ENCODE measurements at regions not wholly inside any gene's neighbourhood (a gene's known extent, or its start where the extent isn't known, plus 50 kb on each side); places are given as distances from the start of the nearest gene placed in this dataset.

GRCh38 chr13:97135883-97136282 lies 86.2 kb upstream of the MBNL2 start:
- H3K27me3 ChIP-seq (ENCODE audit: control insufficient read depth, insufficient read depth, low read length): peaks cover 7% of the 10 kb centered on the region
- H3K27ac ChIP-seq (ENCODE audit: low read depth, low read length): no peak overlapping the region
- no peak overlapping the region for H3K4me3 ChIP-seq (ENCODE audit: low read depth, low read length)
- H3K9ac ChIP-seq (ENCODE audit: low read depth, low read length): no peak overlapping the region
- H3K36me3 ChIP-seq (ENCODE audit: control insufficient read depth, insufficient read depth, low read length): no peaks in the 10 kb centered on the region
- peaks cover 5% of the 10 kb centered on the region; the same call in 1 of the 2 replicates for H3K4me1 ChIP-seq (ENCODE audit: control insufficient read depth, insufficient read depth, low read length)
- no peaks in the 10 kb centered on the region for H3K9me3 ChIP-seq (ENCODE audit: control insufficient read depth, insufficient read depth, low read length)

- H3K36me3 ChIP-seq (ENCODE audit: control insufficient read depth, insufficient read depth, low read length): no peaks in the 10 kb centered on the region
- peaks cover 10% of the 10 kb centered on the region for H3K4me1 ChIP-seq (ENCODE audit: control insufficient read depth, insufficient read depth, low read length)
- H3K27me3 ChIP-seq (ENCODE audit: control insufficient read depth, insufficient read depth, low read length): peaks cover 12% of the 10 kb centered on the region
- no peak overlapping the region for H3K27ac ChIP-seq (ENCODE audit: low read depth, low read length)
- H3K9ac ChIP-seq (ENCODE audit: low read depth, low read length): no peak overlapping the region
- H3K4me3 ChIP-seq (ENCODE audit: low read depth, low read length): no peak overlapping the region
- H3K9me3 ChIP-seq (ENCODE audit: control insufficient read depth, insufficient read depth, low read length): no peaks in the 10 kb centered on the region
Observed at GRCh38 chr13:97136418-97136817, 85.7 kb upstream of the MBNL2 start.

- no peak overlapping the region for H3K4me3 ChIP-seq (ENCODE audit: low read depth, low read length)
- peaks cover 23% of the 10 kb centered on the region for H3K4me1 ChIP-seq (ENCODE audit: control insufficient read depth, insufficient read depth, low read length)
- H3K9me3 ChIP-seq (ENCODE audit: control insufficient read depth, insufficient read depth, low read length): no peaks in the 10 kb centered on the region
- no peaks in the 10 kb centered on the region for H3K36me3 ChIP-seq (ENCODE audit: control insufficient read depth, insufficient read depth, low read length)
- H3K27ac ChIP-seq (ENCODE audit: low read depth, low read length): no peak overlapping the region
- peaks cover 33% of the 10 kb centered on the region for H3K27me3 ChIP-seq (ENCODE audit: control insufficient read depth, insufficient read depth, low read length)
- no peak overlapping the region for H3K9ac ChIP-seq (ENCODE audit: low read depth, low read length)
Observed at GRCh38 chr13:97139691-97140090, 82.4 kb upstream of the MBNL2 start.

GRCh38 chr13:97140131-97140530 lies 82.0 kb upstream of the MBNL2 start:
- H3K36me3 ChIP-seq (ENCODE audit: control insufficient read depth, insufficient read depth, low read length): no peaks in the 10 kb centered on the region
- H3K9ac ChIP-seq (ENCODE audit: low read depth, low read length): no peak overlapping the region
- no peak overlapping the region for H3K4me3 ChIP-seq (ENCODE audit: low read depth, low read length)
- peaks cover 23% of the 10 kb centered on the region for H3K4me1 ChIP-seq (ENCODE audit: control insufficient read depth, insufficient read depth, low read length)
- H3K9me3 ChIP-seq (ENCODE audit: control insufficient read depth, insufficient read depth, low read length): no peaks in the 10 kb centered on the region
- H3K27ac ChIP-seq (ENCODE audit: low read depth, low read length): no peak overlapping the region
- H3K27me3 ChIP-seq (ENCODE audit: control insufficient read depth, insufficient read depth, low read length): peaks cover 33% of the 10 kb centered on the region

GRCh38 chr13:97140611-97141010 lies 81.5 kb upstream of the MBNL2 start:
- H3K4me3 ChIP-seq (ENCODE audit: low read depth, low read length): no peak overlapping the region

GRCh38 chr13:97141097-97141496 lies 81.0 kb upstream of the MBNL2 start:
- peaks cover 33% of the 10 kb centered on the region for H3K27me3 ChIP-seq (ENCODE audit: control insufficient read depth, insufficient read depth, low read length)
- H3K9ac ChIP-seq (ENCODE audit: low read depth, low read length): no peak overlapping the region
- peaks cover 23% of the 10 kb centered on the region for H3K4me1 ChIP-seq (ENCODE audit: control insufficient read depth, insufficient read depth, low read length)
- H3K9me3 ChIP-seq (ENCODE audit: control insufficient read depth, insufficient read depth, low read length): no peaks in the 10 kb centered on the region
- peak overlapping the region; percentile 12; the same call in 1 of the 2 replicates for H3K4me3 ChIP-seq (ENCODE audit: low read depth, low read length)
- no peaks in the 10 kb centered on the region for H3K36me3 ChIP-seq (ENCODE audit: control insufficient read depth, insufficient read depth, low read length)
- H3K27ac ChIP-seq (ENCODE audit: low read depth, low read length): peak overlapping the region; percentile 44

More at GRCh38 chr13:97140611-97141010, 81.5 kb upstream of the MBNL2 start:
- Histone ChIP-seq H3K9me3 (ENCODE audit: control insufficient read depth, insufficient read depth, low read length) (no peaks in the 10 kb centered on the region), H3K27me3 (ENCODE audit: control insufficient read depth, insufficient read depth, low read length) (peaks cover 33% of the 10 kb centered on the region), H3K9ac (ENCODE audit: low read depth, low read length) (no peak overlapping the region), H3K36me3 (ENCODE audit: control insufficient read depth, insufficient read depth, low read length) (no peaks in the 10 kb centered on the region), H3K4me1 (ENCODE audit: control insufficient read depth, insufficient read depth, low read length) (peaks cover 23% of the 10 kb centered on the region), H3K27ac (ENCODE audit: low read depth, low read length) (no peak overlapping the region)

GRCh38 chr13:97141564-97142005 lies 80.5 kb upstream of the MBNL2 start:
- Histone ChIP-seq H3K27ac (ENCODE audit: low read depth, low read length) (peak overlapping the region; percentile 69), H3K36me3 (ENCODE audit: control insufficient read depth, insufficient read depth, low read length) (no peaks in the 10 kb centered on the region), H3K4me3 (ENCODE audit: low read depth, low read length) (peak overlapping the region; percentile 12; the same call in 1 of the 2 replicates), H3K9ac (ENCODE audit: low read depth, low read length) (no peak overlapping the region), H3K27me3 (ENCODE audit: control insufficient read depth, insufficient read depth, low read length) (peaks cover 33% of the 10 kb centered on the region), H3K4me1 (ENCODE audit: control insufficient read depth, insufficient read depth, low read length) (peaks cover 23% of the 10 kb centered on the region), H3K9me3 (ENCODE audit: control insufficient read depth, insufficient read depth, low read length) (no peaks in the 10 kb centered on the region)

- H3K9me3 ChIP-seq (ENCODE audit: control insufficient read depth, insufficient read depth, low read length): no peaks in the 10 kb centered on the region
- no peaks in the 10 kb centered on the region for H3K36me3 ChIP-seq (ENCODE audit: control insufficient read depth, insufficient read depth, low read length)
- H3K4me3 ChIP-seq (ENCODE audit: low read depth, low read length): no peak overlapping the region
- peaks cover 33% of the 10 kb centered on the region for H3K27me3 ChIP-seq (ENCODE audit: control insufficient read depth, insufficient read depth, low read length)
- H3K27ac ChIP-seq (ENCODE audit: low read depth, low read length): no peak overlapping the region
- peaks cover 23% of the 10 kb centered on the region for H3K4me1 ChIP-seq (ENCODE audit: control insufficient read depth, insufficient read depth, low read length)
- no peak overlapping the region for H3K9ac ChIP-seq (ENCODE audit: low read depth, low read length)
Observed at GRCh38 chr13:97142452-97142851, 79.7 kb upstream of the MBNL2 start.

GRCh38 chr13:97145057-97145456 lies 77.1 kb upstream of the MBNL2 start:
- no peaks in the 10 kb centered on the region for H3K36me3 ChIP-seq (ENCODE audit: control insufficient read depth, insufficient read depth, low read length)
- no peak overlapping the region for H3K27ac ChIP-seq (ENCODE audit: low read depth, low read length)
- peaks cover 23% of the 10 kb centered on the region for H3K4me1 ChIP-seq (ENCODE audit: control insufficient read depth, insufficient read depth, low read length)
- peaks cover 31% of the 10 kb centered on the region for H3K27me3 ChIP-seq (ENCODE audit: control insufficient read depth, insufficient read depth, low read length)
- H3K9ac ChIP-seq (ENCODE audit: low read depth, low read length): no peak overlapping the region
- H3K4me3 ChIP-seq (ENCODE audit: low read depth, low read length): no peak overlapping the region
- no peaks in the 10 kb centered on the region for H3K9me3 ChIP-seq (ENCODE audit: control insufficient read depth, insufficient read depth, low read length)

GRCh38 chr13:97148894-97149293 lies 73.2 kb upstream of the MBNL2 start:
- no peaks in the 10 kb centered on the region for H3K27me3 ChIP-seq (ENCODE audit: control insufficient read depth, insufficient read depth, low read length)
- H3K9ac ChIP-seq (ENCODE audit: low read depth, low read length): no peak overlapping the region
- H3K36me3 ChIP-seq (ENCODE audit: control insufficient read depth, insufficient read depth, low read length): no peaks in the 10 kb centered on the region
- no peaks in the 10 kb centered on the region for H3K9me3 ChIP-seq (ENCODE audit: control insufficient read depth, insufficient read depth, low read length)
- H3K4me3 ChIP-seq (ENCODE audit: low read depth, low read length): no peak overlapping the region
- no peaks in the 10 kb centered on the region for H3K4me1 ChIP-seq (ENCODE audit: control insufficient read depth, insufficient read depth, low read length)
- no peak overlapping the region for H3K27ac ChIP-seq (ENCODE audit: low read depth, low read length)

- Histone ChIP-seq H3K4me3 (ENCODE audit: low read depth, low read length) (no peak overlapping the region), H3K9ac (ENCODE audit: low read depth, low read length) (no peak overlapping the region), H3K4me1 (ENCODE audit: control insufficient read depth, insufficient read depth, low read length) (no peaks in the 10 kb centered on the region), H3K9me3 (ENCODE audit: control insufficient read depth, insufficient read depth, low read length) (no peaks in the 10 kb centered on the region), H3K27me3 (ENCODE audit: control insufficient read depth, insufficient read depth, low read length) (no peaks in the 10 kb centered on the region), H3K36me3 (ENCODE audit: control insufficient read depth, insufficient read depth, low read length) (no peaks in the 10 kb centered on the region), H3K27ac (ENCODE audit: low read depth, low read length) (no peak overlapping the region)
Observed at GRCh38 chr13:97160421-97160820, 61.7 kb upstream of the MBNL2 start.

All from HUES48 (cell line).